Skin of body (tissue), 1 donor: ENCODE measurements at regions not wholly inside any gene's neighbourhood (a gene's known extent, or its start where the extent isn't known, plus 50 kb on each side); places are given as distances from the start of the nearest gene placed in this dataset.
"Not testable (repeated sequence)": the region's sequence is repeated elsewhere in the genome, so short reads cannot be mapped to it uniquely, and the experiment has no call there.

Experiments used
- DNase-seq: peaks from one replicate; lab custom pipeline; 2025; lab: John Stamatoyannopoulos, UW

- no peak for DNase-seq
These were observed 490.5 kb upstream of the ZNF608 start for GRCh38 chr5:125236981-125237380.

GRCh38 chr5:125244531-125244930 is 498.1 kb upstream of the ZNF608 start:
- DNase-seq = no peak

- DNase-seq = no peak
These were observed 498.8 kb upstream of the ZNF608 start for GRCh38 chr5:125245216-125245615.

- DNase-seq = no peak
These were observed 503.0 kb upstream of the ZNF608 start for GRCh38 chr5:125249400-125249799.

- DNase-seq = no peak
These were observed 505.3 kb upstream of the ZNF608 start for GRCh38 chr5:125251703-125252102.

GRCh38 chr5:125253634-125254033 is 507.2 kb upstream of the ZNF608 start:
- not testable (repeated sequence) for DNase-seq

GRCh38 chr5:125254267-125254666 is 507.8 kb upstream of the ZNF608 start:
- no peak for DNase-seq

GRCh38 chr5:125256296-125256695 is 509.9 kb upstream of the ZNF608 start:
- no peak for DNase-seq

GRCh38 chr5:125257057-125257972 is 510.9 kb upstream of the ZNF608 start:
- peak; percentile 62 for DNase-seq

GRCh38 chr5:125257997-125258396 is 511.6 kb upstream of the ZNF608 start:
- no peak for DNase-seq

GRCh38 chr5:125258615-125259014 is 512.2 kb upstream of the ZNF608 start:
- no peak for DNase-seq

- no peak for DNase-seq
These were observed 515.2 kb upstream of the ZNF608 start for GRCh38 chr5:125261505-125262250.

GRCh38 chr5:125262782-125263181 is 516.3 kb upstream of the ZNF608 start:
- DNase-seq = no peak

GRCh38 chr5:125263356-125263755 is 516.9 kb upstream of the ZNF608 start:
- no peak for DNase-seq

- no peak for DNase-seq
These were observed 519.7 kb upstream of the ZNF608 start for GRCh38 chr5:125266106-125266505.

- DNase-seq = no peak
These were observed 521.3 kb upstream of the ZNF608 start for GRCh38 chr5:125267636-125268248.

- DNase-seq = no peak
These were observed 523.5 kb upstream of the ZNF608 start for GRCh38 chr5:125269926-125270325.

GRCh38 chr5:125272357-125272756 is 525.9 kb upstream of the ZNF608 start:
- DNase-seq = no peak

GRCh38 chr5:125274211-125274610 is 527.8 kb upstream of the ZNF608 start:
- no peak for DNase-seq

GRCh38 chr5:125274938-125275724 is 528.7 kb upstream of the ZNF608 start:
- DNase-seq = no peak

- no peak for DNase-seq
These were observed 529.3 kb upstream of the ZNF608 start for GRCh38 chr5:125275725-125276090.
